GM12878 (cell line): ENCODE measurements at regions not wholly inside any gene's neighbourhood (a gene's known extent, or its start where the extent isn't known, plus 50 kb on each side); places are given as distances from the start of the nearest gene placed in this dataset.

Experiments used
- ATAC-seq: fragments of 200-7000 bp; cut with Tn5 transposase; 3 replicates; pipeline ENCODE4 v1.9.1; 2020; ENCODE audit warnings: mild to moderate bottlenecking, moderate library complexity
- BruUV-seq: library from RNA; stranded (reverse); fragments of 400-500 nt; replicated peaks from 2 replicates; lab custom pipeline; 2021; lab: Mats Ljungman, UMichigan
- CTCF ChIA-PET: fragments of 300-600 bp; sonication (Branson Sonifier 250); formaldehyde crosslinking; extraction: SDS; loops from one replicate; lab custom pipeline; 2021; ENCODE audit warnings: inconsistent platforms; lab: Yijun Ruan, JAX
- POLR2A ChIA-PET: fragments of 350-600 bp; formaldehyde crosslinking; extraction: SDS; loops from one replicate; lab custom pipeline; 2021; ENCODE audit warnings: inconsistent platforms; lab: Charles Lee
- RAD21 ChIA-PET: fragments of 300-600 bp; sonication (Branson Sonifier 250); formaldehyde crosslinking; loops from one replicate; lab custom pipeline; 2023; ENCODE audit warnings: antibody characterized with exemption; ENCODE audit not compliant: unreplicated experiment; lab: Charles Lee
- SMC1A ChIA-PET: fragments of 300-600 bp; sonication (Branson Sonifier 250); formaldehyde crosslinking; loops from one replicate; lab custom pipeline; 2023; ENCODE audit not compliant: unreplicated experiment, uncharacterized antibody; lab: Charles Lee
- DNase-seq: peaks from one replicate; pipeline ENCODE4 v3.0.0-alpha.2; 2011; ENCODE audit warnings: low read depth, low spot score
- FAIRE-seq: peaks from 3 replicates; lab custom pipeline; 2011; peaks lifted over from hg19 to GRCh38; lab: Jason Lieb, UNC
- H2AFZ ChIP-seq: 2 replicates; pipeline ENCODE4 v1.6.0; 2011; ENCODE audit warnings: low read depth, low read length, control low read depth; ENCODE audit not compliant: control insufficient read depth
- H3K27ac ChIP-seq: 2 replicates; pipeline ENCODE4 v1.5.1; 2011; ENCODE audit warnings: control low read depth; ENCODE audit not compliant: control insufficient read depth, insufficient read depth
- H3K27me3 ChIP-seq, 2 experiments: replicated peaks in 1 of 2; 2 replicates each; pipeline versions ENCODE4 v1.6.0 to v1.6.1; 2011; ENCODE audit warnings: low read length in 1 of 2; ENCODE audit not compliant: control insufficient read depth in 2 of 2, insufficient read depth in 2 of 2
- H3K36me3 ChIP-seq, 2 experiments: 2 replicates each; pipeline ENCODE4 v1.5.1; 2011; ENCODE audit warnings: low read length in 1 of 2; ENCODE audit not compliant: control insufficient read depth in 2 of 2, insufficient read depth in 2 of 2
- H3K4me1 ChIP-seq: 2 replicates; pipeline ENCODE4 v1.6.1; 2011; ENCODE audit warnings: mild to moderate bottlenecking, low read length, moderate library complexity, mixed read lengths; ENCODE audit not compliant: control insufficient read depth, insufficient read depth
- H3K4me2 ChIP-seq: 2 replicates; pipeline ENCODE4 v1.6.0; 2011; ENCODE audit warnings: control low read depth; ENCODE audit not compliant: control insufficient read depth, insufficient read depth
- H3K4me3 ChIP-seq: fragments of 200-600 bp; sonication (generic); 2 replicates; pipeline ENCODE4 v1.5.1; 2016
- H3K79me2 ChIP-seq: 2 replicates; pipeline ENCODE4 v1.6.0; 2011; ENCODE audit warnings: low read length; ENCODE audit not compliant: control insufficient read depth, insufficient read depth
- H3K9ac ChIP-seq: 2 replicates; pipeline ENCODE4 v1.8.0; 2011; ENCODE audit warnings: low read length, control low read depth, mixed read lengths; ENCODE audit not compliant: control insufficient read depth, insufficient read depth
- H3K9me3 ChIP-seq: replicated peaks from 3 replicates; pipeline ENCODE4 v1.5.1; 2011; ENCODE audit warnings: mild to moderate bottlenecking, low read length; ENCODE audit not compliant: control insufficient read depth, insufficient read depth
- H4K20me1 ChIP-seq: 2 replicates; pipeline ENCODE4 v1.6.0; 2011; ENCODE audit not compliant: control insufficient read depth, insufficient read depth
- ASH2L ChIP-seq: fragments of 300-600, 200-600 bp; sonication (generic); IDR thresholded peaks from 2 replicates; pipeline ENCODE4 v1.6.1; 2017; ENCODE audit warnings: low read depth, mild to moderate bottlenecking, borderline replicate concordance
- CREB1 ChIP-seq: IDR thresholded peaks from 2 replicates; pipeline ENCODE4 v1.6.1; 2012; ENCODE audit warnings: low read depth, mild to moderate bottlenecking, inconsistent platforms
- HDAC6 ChIP-seq: fragments of 200-600 bp; sonication (generic); IDR thresholded peaks from one replicate; pipeline ENCODE4 v1.8.0; 2017; ENCODE audit warnings: antibody characterized with exemption; ENCODE audit not compliant: unreplicated experiment
- IRF4 ChIP-seq: IDR thresholded peaks from 2 replicates; pipeline ENCODE4 v1.6.1; 2011; ENCODE audit warnings: low read depth, low read length
- MYC ChIP-seq: IDR thresholded peaks from 2 replicates; pipeline ENCODE4 v1.6.1; 2011; ENCODE audit warnings: mild to moderate bottlenecking, low read length, moderate library complexity, inconsistent platforms; ENCODE audit not compliant: insufficient read depth, insufficient replicate concordance, insufficient read length, severe bottlenecking
- PAX5 ChIP-seq: IDR thresholded peaks from 2 replicates; pipeline ENCODE4 v1.6.1; 2011; ENCODE audit warnings: low read depth, low read length, borderline replicate concordance
- PAX8 ChIP-seq: fragments of 450-650 bp; IDR thresholded peaks from 2 replicates; pipeline ENCODE4 v1.6.1; 2017; ENCODE audit warnings: mild to moderate bottlenecking, moderate library complexity
- SMAD1 ChIP-seq: fragments of 450-650 bp; IDR thresholded peaks from 2 replicates; pipeline ENCODE4 v1.6.1; 2018; ENCODE audit warnings: mild to moderate bottlenecking, low read depth; ENCODE audit not compliant: partially characterized antibody
- SPI1 ChIP-seq: IDR thresholded peaks from 2 replicates; pipeline ENCODE4 v1.6.1; 2011; ENCODE audit warnings: low read depth, mild to moderate bottlenecking, low read length, moderate library complexity, borderline replicate concordance; ENCODE audit not compliant: insufficient read depth
- SREBF1 ChIP-seq: IDR thresholded peaks from 2 replicates; pipeline ENCODE4 v1.6.1; 2012; ENCODE audit warnings: mild to moderate bottlenecking, low read length
- SREBF2 ChIP-seq: IDR thresholded peaks from 2 replicates; pipeline ENCODE4 v1.6.1; 2012; ENCODE audit warnings: mild to moderate bottlenecking, low read length
- STAT1 ChIP-seq: fragments of 450-650 bp; conservative IDR thresholded peaks from 2 replicates; pipeline ENCODE4 v1.6.1; 2014; ENCODE audit warnings: antibody characterized with exemption, mild to moderate bottlenecking
- ZSCAN29 ChIP-seq: fragments of 450-650 bp; IDR thresholded peaks from 2 replicates; pipeline ENCODE4 v1.6.1; 2017; ENCODE audit warnings: mild to moderate bottlenecking, moderate library complexity
- WGBS: methylation state at CpG from one replicate; pipeline ENCODE4 v1.1.6; 2016; ENCODE audit warnings: low lambda C conversion rate; ENCODE audit not compliant: insufficient replicate concordance, insufficient coverage; ENCODE audit errors: missing lambda C conversion rate; 5-methylcytosine and 5-hydroxymethylcytosine counted together
- in situ Hi-C: fragments of 300-500 bp; cut with MboI; formaldehyde crosslinking; loops from 9 replicates; pipeline ENCODE4 v1.14.3; 2018; ENCODE audit warnings: mixed read lengths
- intact Hi-C: fragments of 100-400 bp; cut with micrococcal nuclease; formaldehyde crosslinking; loops from one replicate; pipeline ENCODE4 v1.14.2; 2022; ENCODE audit not compliant: unreplicated experiment
- TF ChIP-seq, protein P1 (sequence below): fragments of 450-650 bp; conservative IDR thresholded peaks from 2 replicates; pipeline ENCODE4 v1.6.1; 2017; ENCODE audit warnings: mild to moderate bottlenecking, moderate library complexity
- TF ChIP-seq, protein P2 (sequence below): fragments of 450-650 bp; IDR thresholded peaks from 2 replicates; pipeline ENCODE4 v1.6.1; 2017; ENCODE audit warnings: mild to moderate bottlenecking, moderate library complexity

DNA sequence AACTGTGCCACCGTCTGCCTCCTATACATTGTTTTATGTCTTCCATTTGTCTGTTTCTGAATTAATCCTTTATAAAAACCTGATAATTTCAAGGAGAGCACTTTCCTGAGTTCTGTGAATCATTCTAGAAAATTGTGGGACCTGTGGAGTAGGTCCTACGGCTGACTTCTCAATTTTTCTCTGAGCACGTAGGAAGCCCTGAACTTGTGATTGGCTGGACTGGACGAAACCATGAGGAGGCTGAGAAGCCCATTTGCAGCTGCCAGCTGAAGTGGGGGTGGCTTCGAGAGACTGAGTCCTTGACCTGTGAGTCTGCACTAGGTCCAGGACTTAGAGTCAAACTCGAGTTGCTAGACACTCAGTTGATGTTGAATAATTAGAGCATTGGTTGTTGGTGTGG, 277.1 kb upstream of the NCAM2 start:
- H3K9me3 ChIP-seq: no peaks in the 10 kb centered on the region; the same call in 2 of the 3 replicates
- DNase-seq (no peak), ATAC-seq (no peak), FAIRE-seq (no peak)
- H3K4me3 ChIP-seq: no peak overlapping the region
- CTCF ChIA-PET: no interaction called here
- no peak overlapping the region for H3K27ac ChIP-seq
- no peak overlapping the region for H3K4me2 ChIP-seq
- WGBS: 5% methylated on average over 6 of the region's 6 CpGs
- no TSS peak for BruUV-seq
- no peak overlapping the region for H2AFZ ChIP-seq
- H3K36me3 ChIP-seq: no peaks in the 10 kb centered on the region
- H3K4me1 ChIP-seq: no peaks in the 10 kb centered on the region
- intact Hi-C loops (no loop called here), in situ Hi-C loops (no loop called here)
- POLR2A ChIA-PET: no interaction called here
- no peak overlapping the region for H3K9ac ChIP-seq
- RAD21 ChIA-PET: no interaction called here
- no peaks in the 10 kb centered on the region for H4K20me1 ChIP-seq
- TF ChIP-seq MYC (no peak), SREBF1 (no peak), CREB1 (no peak), PAX5 (no peak), ASH2L (no peak)
- TF ChIP-seq, protein P1, sequence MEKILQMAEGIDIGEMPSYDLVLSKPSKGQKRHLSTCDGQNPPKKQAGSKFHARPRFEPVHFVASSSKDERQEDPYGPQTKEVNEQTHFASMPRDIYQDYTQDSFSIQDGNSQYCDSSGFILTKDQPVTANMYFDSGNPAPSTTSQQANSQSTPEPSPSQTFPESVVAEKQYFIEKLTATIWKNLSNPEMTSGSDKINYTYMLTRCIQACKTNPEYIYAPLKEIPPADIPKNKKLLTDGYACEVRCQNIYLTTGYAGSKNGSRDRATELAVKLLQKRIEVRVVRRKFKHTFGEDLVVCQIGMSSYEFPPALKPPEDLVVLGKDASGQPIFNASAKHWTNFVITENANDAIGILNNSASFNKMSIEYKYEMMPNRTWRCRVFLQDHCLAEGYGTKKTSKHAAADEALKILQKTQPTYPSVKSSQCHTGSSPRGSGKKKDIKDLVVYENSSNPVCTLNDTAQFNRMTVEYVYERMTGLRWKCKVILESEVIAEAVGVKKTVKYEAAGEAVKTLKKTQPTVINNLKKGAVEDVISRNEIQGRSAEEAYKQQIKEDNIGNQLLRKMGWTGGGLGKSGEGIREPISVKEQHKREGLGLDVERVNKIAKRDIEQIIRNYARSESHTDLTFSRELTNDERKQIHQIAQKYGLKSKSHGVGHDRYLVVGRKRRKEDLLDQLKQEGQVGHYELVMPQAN: no peak
- H3K79me2 ChIP-seq: no peaks in the 10 kb centered on the region
- H3K27me3 ChIP-seq: no peaks in the 10 kb centered on the region
- SMC1A ChIA-PET: no interaction called here

DNA sequence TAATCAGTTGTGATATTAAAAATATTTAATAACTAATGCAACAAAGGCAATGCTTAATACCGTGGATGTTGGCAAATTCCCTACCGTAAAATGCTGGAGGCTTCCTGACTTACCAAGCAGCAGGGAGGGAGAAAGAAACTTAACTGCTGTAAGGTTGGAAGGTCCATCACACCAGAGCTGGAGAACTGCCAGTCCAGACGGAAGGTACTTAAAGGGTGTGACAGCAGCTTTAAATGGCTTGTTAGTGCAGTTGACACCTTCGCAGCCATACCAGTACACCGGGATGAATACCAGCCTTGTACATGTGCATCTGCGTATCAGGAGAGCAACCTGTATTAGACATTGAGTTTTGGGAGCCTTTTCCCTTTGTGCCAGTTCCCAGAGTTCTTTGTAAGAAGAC, 269.5 kb upstream of the NCAM2 start:
- Histone ChIP-seq H3K27me3 (no peaks in the 10 kb centered on the region), H3K4me3 (no peak overlapping the region), H3K79me2 (no peaks in the 10 kb centered on the region), H2AFZ (no peak overlapping the region), H3K27ac (no peak overlapping the region), H3K4me1 (no peaks in the 10 kb centered on the region), H3K36me3 (no peaks in the 10 kb centered on the region)
- POLR2A ChIA-PET: no interaction called here
- 18% methylated on average over 6 of the region's 6 CpGs for WGBS
- intact Hi-C loops: no loop called here
- BruUV-seq: no TSS peak
- no peak for FAIRE-seq
- no peak for DNase-seq
- no peak for ATAC-seq
- TF ChIP-seq, protein P2, sequence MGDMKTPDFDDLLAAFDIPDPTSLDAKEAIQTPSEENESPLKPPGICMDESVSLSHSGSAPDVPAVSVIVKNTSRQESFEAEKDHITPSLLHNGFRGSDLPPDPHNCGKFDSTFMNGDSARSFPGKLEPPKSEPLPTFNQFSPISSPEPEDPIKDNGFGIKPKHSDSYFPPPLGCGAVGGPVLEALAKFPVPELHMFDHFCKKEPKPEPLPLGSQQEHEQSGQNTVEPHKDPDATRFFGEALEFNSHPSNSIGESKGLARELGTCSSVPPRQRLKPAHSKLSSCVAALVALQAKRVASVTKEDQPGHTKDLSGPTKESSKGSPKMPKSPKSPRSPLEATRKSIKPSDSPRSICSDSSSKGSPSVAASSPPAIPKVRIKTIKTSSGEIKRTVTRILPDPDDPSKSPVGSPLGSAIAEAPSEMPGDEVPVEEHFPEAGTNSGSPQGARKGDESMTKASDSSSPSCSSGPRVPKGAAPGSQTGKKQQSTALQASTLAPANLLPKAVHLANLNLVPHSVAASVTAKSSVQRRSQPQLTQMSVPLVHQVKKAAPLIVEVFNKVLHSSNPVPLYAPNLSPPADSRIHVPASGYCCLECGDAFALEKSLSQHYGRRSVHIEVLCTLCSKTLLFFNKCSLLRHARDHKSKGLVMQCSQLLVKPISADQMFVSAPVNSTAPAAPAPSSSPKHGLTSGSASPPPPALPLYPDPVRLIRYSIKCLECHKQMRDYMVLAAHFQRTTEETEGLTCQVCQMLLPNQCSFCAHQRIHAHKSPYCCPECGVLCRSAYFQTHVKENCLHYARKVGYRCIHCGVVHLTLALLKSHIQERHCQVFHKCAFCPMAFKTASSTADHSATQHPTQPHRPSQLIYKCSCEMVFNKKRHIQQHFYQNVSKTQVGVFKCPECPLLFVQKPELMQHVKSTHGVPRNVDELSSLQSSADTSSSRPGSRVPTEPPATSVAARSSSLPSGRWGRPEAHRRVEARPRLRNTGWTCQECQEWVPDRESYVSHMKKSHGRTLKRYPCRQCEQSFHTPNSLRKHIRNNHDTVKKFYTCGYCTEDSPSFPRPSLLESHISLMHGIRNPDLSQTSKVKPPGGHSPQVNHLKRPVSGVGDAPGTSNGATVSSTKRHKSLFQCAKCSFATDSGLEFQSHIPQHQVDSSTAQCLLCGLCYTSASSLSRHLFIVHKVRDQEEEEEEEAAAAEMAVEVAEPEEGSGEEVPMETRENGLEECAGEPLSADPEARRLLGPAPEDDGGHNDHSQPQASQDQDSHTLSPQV: no peak
- TF ChIP-seq IRF4 (no peak), ASH2L (no peak), SPI1 (no peak), HDAC6 (no peak), SMAD1 (no peak), STAT1 (no peak), ZSCAN29 (no peak), SREBF2 (no peak), PAX8 (no peak)
- TF ChIP-seq, all 136 proteins: peak for 0
- ChIA-PET SMC1A (no interaction called here), CTCF (no interaction called here), RAD21 (no interaction called here)
- Histone ChIP-seq H3K9ac (no peak overlapping the region), H4K20me1 (no peaks in the 10 kb centered on the region), H3K9me3 (no peaks in the 10 kb centered on the region), H3K4me2 (no peak overlapping the region)
- in situ Hi-C loops: no loop called here
